Bronchial epithelial cell (primary cell): ENCODE measurements at regions not wholly inside any gene's neighbourhood (a gene's known extent, or its start where the extent isn't known, plus 50 kb on each side); places are given as distances from the start of the nearest gene placed in this dataset.
A peak's percentile ranks its signal among the peaks of the same experiment; 100 is the strongest.

Experiments
- DNase-seq: peaks from one replicate; pipeline ENCODE4 v3.0.0-alpha.2; 2010; ENCODE audit warnings: low read depth
- FAIRE-seq: peaks from 2 replicates; lab custom pipeline; 2011; peaks lifted over from hg19 to GRCh38; lab: Jason Lieb, UNC
- H3K27me3 ChIP-seq: 2 replicates; pipeline ENCODE4 v1.5.1; 2011; ENCODE audit warnings: low read length; ENCODE audit not compliant: control insufficient read depth, insufficient read depth
- H3K36me3 ChIP-seq: 2 replicates; pipeline ENCODE4 v1.5.1; 2011; ENCODE audit warnings: low read length; ENCODE audit not compliant: control insufficient read depth, insufficient read depth
- H3K4me3 ChIP-seq: 2 replicates; pipeline ENCODE4 v1.5.1; 2011; ENCODE audit warnings: mild to moderate bottlenecking, low read depth, low read length, control low read depth
- TF ChIP-seq, protein P1 (sequence below): IDR thresholded peaks from 2 replicates; pipeline ENCODE4 v1.5.1; 2011; ENCODE audit warnings: mild to moderate bottlenecking, moderate library complexity, low read length, control low read depth, inconsistent platforms; ENCODE audit not compliant: insufficient read depth, severe bottlenecking

GRCh38 chr19:31140717-31141116 is 208.5 kb downstream of the TSHZ3 start:
- DNase-seq = peak; percentile 62
- H3K4me3 ChIP-seq = no peak overlapping the region
- peak; percentile 23 for FAIRE-seq
- no peaks in the 10 kb centered on the region for H3K36me3 ChIP-seq
- H3K27me3 ChIP-seq = no peaks in the 10 kb centered on the region
- TF ChIP-seq, protein P1, sequence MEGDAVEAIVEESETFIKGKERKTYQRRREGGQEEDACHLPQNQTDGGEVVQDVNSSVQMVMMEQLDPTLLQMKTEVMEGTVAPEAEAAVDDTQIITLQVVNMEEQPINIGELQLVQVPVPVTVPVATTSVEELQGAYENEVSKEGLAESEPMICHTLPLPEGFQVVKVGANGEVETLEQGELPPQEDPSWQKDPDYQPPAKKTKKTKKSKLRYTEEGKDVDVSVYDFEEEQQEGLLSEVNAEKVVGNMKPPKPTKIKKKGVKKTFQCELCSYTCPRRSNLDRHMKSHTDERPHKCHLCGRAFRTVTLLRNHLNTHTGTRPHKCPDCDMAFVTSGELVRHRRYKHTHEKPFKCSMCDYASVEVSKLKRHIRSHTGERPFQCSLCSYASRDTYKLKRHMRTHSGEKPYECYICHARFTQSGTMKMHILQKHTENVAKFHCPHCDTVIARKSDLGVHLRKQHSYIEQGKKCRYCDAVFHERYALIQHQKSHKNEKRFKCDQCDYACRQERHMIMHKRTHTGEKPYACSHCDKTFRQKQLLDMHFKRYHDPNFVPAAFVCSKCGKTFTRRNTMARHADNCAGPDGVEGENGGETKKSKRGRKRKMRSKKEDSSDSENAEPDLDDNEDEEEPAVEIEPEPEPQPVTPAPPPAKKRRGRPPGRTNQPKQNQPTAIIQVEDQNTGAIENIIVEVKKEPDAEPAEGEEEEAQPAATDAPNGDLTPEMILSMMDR = no peak

DNA sequence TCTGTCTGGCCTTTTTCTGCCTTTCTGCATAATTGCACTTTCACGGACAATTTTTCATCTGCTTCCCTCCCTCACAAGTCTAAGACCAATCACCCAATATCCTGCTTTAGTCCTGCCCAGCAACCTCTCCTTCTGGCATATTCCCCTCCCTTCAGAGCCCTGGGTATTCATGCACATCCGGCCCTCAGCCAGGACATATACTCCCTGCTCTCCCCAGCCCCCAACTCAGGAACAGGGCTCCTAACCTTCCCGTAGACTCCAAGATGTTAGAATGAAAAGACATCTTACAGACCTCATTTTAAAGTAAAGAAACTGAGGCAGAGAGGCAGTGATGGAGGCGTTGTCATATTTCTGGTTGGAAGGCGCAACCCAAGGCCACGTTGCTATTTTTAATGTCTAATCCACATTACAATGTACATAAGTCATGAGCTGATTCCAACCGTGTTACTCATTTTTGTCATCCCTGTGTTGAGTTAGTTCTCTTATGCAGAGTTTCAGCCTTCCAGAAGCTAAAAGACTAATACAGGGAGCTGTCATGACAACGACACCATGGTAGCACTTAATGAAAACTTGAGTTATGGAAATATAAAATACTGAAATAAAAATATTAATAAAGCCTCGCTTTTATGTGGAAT is 209.2 kb downstream of the TSHZ3 start:
- FAIRE-seq = no peak
- peak; percentile 79 for DNase-seq
- Histone ChIP-seq H3K36me3 (no peaks in the 10 kb centered on the region), H3K27me3 (no peaks in the 10 kb centered on the region), H3K4me3 (no peak overlapping the region)
- TF ChIP-seq, protein P1 = no peak

DNA sequence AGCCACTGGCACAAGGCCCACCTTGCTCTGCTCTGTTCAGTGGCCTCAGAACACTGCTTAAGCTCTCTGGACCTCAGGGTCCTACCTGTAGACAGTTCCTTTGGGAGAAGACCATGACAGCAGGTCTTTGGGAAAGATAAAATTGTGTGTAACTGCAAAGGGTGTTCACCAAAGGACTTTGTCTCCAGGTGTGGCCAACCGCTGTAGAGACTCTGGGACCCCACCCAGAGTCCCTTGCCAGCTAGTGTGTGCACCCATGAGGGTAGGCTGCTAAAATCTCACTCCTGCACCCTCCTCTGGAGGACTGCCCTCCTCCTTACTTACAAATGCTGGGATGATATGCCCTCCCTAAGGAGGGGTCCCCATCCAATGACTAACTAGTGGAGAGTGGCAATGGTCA is 211.2 kb downstream of the TSHZ3 start:
- DNase-seq = no peak
- no peaks in the 10 kb centered on the region for H3K27me3 ChIP-seq
- no peak overlapping the region for H3K4me3 ChIP-seq
- H3K36me3 ChIP-seq = no peaks in the 10 kb centered on the region
- FAIRE-seq = no peak
- TF ChIP-seq, protein P1 = no peak

- TF ChIP-seq, protein P1 = no peak
- Histone ChIP-seq H3K27me3 (no peaks in the 10 kb centered on the region), H3K4me3 (no peak overlapping the region), H3K36me3 (no peaks in the 10 kb centered on the region)
- DNase-seq (peak; percentile 94), FAIRE-seq (no peak)
Observed at GRCh38 chr19:31135841-31136240, 213.4 kb downstream of the TSHZ3 start.

GRCh38 chr19:31132753-31133110 is 216.5 kb downstream of the TSHZ3 start:
- H3K36me3 ChIP-seq = no peaks in the 10 kb centered on the region
- DNase-seq (no peak), FAIRE-seq (no peak)
- no peak overlapping the region for H3K4me3 ChIP-seq
- TF ChIP-seq, protein P1 = no peak
- H3K27me3 ChIP-seq = no peaks in the 10 kb centered on the region

DNA sequence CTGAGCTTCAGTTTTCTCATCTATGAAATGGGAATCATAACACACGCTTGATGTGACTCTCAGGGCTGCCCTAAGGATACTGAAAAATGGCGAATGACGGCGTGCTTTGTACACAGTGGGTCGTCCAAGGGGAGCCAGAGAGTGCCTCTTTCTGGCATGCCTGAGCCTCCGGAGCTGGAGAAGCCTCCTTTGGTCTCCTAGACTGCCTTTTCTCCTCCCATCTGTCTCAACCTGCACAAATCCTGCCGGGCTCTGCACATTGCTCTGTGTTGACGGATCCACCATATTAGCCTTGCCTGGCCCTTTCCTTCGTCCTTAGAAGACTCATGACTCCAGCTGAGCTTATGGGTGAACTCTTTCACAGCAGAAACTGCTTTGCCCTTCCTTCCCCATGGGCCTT is 220.9 kb downstream of the TSHZ3 start:
- TF ChIP-seq, protein P1 = no peak
- H3K36me3 ChIP-seq = no peaks in the 10 kb centered on the region
- no peak for DNase-seq
- no peak for FAIRE-seq
- no peak overlapping the region for H3K4me3 ChIP-seq
- H3K27me3 ChIP-seq = no peaks in the 10 kb centered on the region
